Liver (tissue), 3 donors: ENCODE measurements at regions not wholly inside any gene's neighbourhood (a gene's known extent, or its start where the extent isn't known, plus 50 kb on each side); places are given as distances from the start of the nearest gene placed in this dataset.

Source experiments
- EGR1 ChIP-seq, 2 donors: IDR thresholded peaks; 2 replicates each; pipeline ENCODE4 v1.6.1; 2016 to 2018; ENCODE audit warnings: antibody characterized with exemption in 2 of 2, low read depth in 2 of 2
- GABPA ChIP-seq, 2 donors: IDR thresholded peaks in 1 of 2; conservative IDR thresholded peaks in 1 of 2; 2 replicates each; pipeline ENCODE4 v1.6.1; 2016; ENCODE audit warnings: antibody characterized with exemption in 2 of 2, mild to moderate bottlenecking in 1 of 2, moderate library complexity in 1 of 2
- JUND ChIP-seq, 2 donors: IDR thresholded peaks; 2 replicates each; pipeline ENCODE4 v1.6.1; 2016; ENCODE audit warnings: antibody characterized with exemption in 2 of 2
- RAD21 ChIP-seq, 2 donors: IDR thresholded peaks; 2 replicates each; pipeline ENCODE4 v1.6.1; 2016; ENCODE audit warnings: antibody characterized with exemption in 2 of 2, mild to moderate bottlenecking in 2 of 2
- REST ChIP-seq: IDR thresholded peaks from 2 replicates; pipeline ENCODE4 v1.6.1; 2016; ENCODE audit warnings: antibody characterized with exemption, mild to moderate bottlenecking
- TAF1 ChIP-seq: conservative IDR thresholded peaks from 2 replicates; pipeline ENCODE4 v1.6.1; 2016; ENCODE audit warnings: antibody characterized with exemption, mild to moderate bottlenecking
- YY1 ChIP-seq: IDR thresholded peaks from 2 replicates; pipeline ENCODE4 v1.6.1; 2016; ENCODE audit warnings: antibody characterized with exemption, mild to moderate bottlenecking
- ZBTB33 ChIP-seq: IDR thresholded peaks from 2 replicates; pipeline ENCODE4 v1.6.1; 2016; ENCODE audit warnings: antibody characterized with exemption
- TF ChIP-seq, protein P1 (sequence below): fragments of 150-350 bp; IDR thresholded peaks from 2 replicates; pipeline ENCODE4 v1.5.1; 2017; ENCODE audit warnings: improper control_type of control experiment, low read depth, low read length; ENCODE audit not compliant: missing input control
- TF ChIP-seq, protein P2 (sequence below): IDR thresholded peaks from 2 replicates; pipeline ENCODE4 v1.6.1; 2016; ENCODE audit warnings: antibody characterized with exemption
- TF ChIP-seq, protein P3 (sequence below): IDR thresholded peaks from 2 replicates; pipeline ENCODE4 v1.6.1; 2016; ENCODE audit warnings: antibody characterized with exemption
- donor health status: healthy.
- donor health status: healthy.

DNA sequence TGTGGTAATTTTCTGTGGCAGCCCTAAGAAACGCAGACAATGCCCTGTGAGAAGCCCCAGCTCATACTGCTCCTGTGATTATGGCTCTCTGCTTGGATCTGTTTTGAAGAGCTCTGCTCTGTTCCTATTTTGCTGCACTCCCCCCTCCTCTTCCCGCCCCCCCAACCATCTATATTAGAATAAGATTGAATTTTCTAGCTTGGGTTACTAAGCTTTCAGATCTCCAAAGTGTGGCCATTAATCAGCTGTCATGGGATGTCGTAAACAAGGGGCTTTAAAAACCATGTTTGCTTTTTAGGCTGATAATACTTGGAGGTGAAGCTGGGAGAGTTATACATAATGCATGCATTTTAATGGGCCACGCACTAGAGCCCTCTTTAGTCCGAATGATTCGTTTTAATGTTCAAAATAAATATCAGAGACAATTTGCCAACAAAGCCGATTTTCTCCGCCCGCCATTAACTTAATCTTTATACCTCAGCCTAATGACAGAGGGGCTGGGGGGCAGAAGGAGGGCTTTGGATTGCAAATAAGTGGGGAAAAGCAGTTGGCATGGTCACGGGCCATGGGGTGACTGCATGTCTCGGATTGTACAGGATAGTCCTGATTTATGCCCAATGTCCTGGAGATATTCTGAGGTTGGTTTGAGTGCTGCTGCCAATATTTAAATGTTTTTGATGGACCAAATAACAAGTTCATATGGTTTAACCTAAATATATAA, 165.5 kb downstream of the RPS24 start:
- TF ChIP-seq, protein P1, sequence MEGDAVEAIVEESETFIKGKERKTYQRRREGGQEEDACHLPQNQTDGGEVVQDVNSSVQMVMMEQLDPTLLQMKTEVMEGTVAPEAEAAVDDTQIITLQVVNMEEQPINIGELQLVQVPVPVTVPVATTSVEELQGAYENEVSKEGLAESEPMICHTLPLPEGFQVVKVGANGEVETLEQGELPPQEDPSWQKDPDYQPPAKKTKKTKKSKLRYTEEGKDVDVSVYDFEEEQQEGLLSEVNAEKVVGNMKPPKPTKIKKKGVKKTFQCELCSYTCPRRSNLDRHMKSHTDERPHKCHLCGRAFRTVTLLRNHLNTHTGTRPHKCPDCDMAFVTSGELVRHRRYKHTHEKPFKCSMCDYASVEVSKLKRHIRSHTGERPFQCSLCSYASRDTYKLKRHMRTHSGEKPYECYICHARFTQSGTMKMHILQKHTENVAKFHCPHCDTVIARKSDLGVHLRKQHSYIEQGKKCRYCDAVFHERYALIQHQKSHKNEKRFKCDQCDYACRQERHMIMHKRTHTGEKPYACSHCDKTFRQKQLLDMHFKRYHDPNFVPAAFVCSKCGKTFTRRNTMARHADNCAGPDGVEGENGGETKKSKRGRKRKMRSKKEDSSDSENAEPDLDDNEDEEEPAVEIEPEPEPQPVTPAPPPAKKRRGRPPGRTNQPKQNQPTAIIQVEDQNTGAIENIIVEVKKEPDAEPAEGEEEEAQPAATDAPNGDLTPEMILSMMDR: no peak
- TF ChIP-seq TAF1 (no peak), ZBTB33 (no peak), RAD21 (IDR thresholded peaks at IDR 0.05) (no peak), EGR1 (IDR thresholded peaks at IDR 0.05; ENCODE audit: low read depth in 2 of 2) (no peak), JUND (IDR thresholded peaks at IDR 0.05) (no peak), GABPA (IDR thresholded peaks at IDR 0.05 in 1 of 2, conservative IDR thresholded peaks at IDR 0.05 in 1 of 2) (no peak), YY1 (no peak), REST (no peak)
- TF ChIP-seq, protein P2, sequence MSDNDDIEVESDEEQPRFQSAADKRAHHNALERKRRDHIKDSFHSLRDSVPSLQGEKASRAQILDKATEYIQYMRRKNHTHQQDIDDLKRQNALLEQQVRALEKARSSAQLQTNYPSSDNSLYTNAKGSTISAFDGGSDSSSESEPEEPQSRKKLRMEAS: no peak
- TF ChIP-seq, protein P3, sequence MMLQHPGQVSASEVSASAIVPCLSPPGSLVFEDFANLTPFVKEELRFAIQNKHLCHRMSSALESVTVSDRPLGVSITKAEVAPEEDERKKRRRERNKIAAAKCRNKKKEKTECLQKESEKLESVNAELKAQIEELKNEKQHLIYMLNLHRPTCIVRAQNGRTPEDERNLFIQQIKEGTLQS: no peak
